ENCODE measurements at regions not wholly inside any gene's neighbourhood (a gene's known extent, or its start where the extent isn't known, plus 50 kb on each side); places are given as distances from the start of the nearest gene placed in this dataset.

GRCh38 chr11:109077291-109077920 lies 344.6 kb upstream of the C11orf87 start:
- Histone ChIP-seq H4K20me1 (ENCODE audit: insufficient read depth) (no peaks in the 10 kb centered on the region), H3K4me3 (replicated peaks in 1 of 2; ENCODE audit: low read depth in 1 of 2, low read length in 2 of 2) (no peak overlapping the region), H3K9me3 (ENCODE audit: control insufficient read depth in 1 of 2, insufficient read depth in 1 of 2, low read depth in 1 of 2, low read length in 2 of 2) (no peaks in the 10 kb centered on the region), H3K27ac (ENCODE audit: low read depth, low read length) (no peak overlapping the region), H2AFZ (ENCODE audit: low read depth, low read length, poor library complexity, severe bottlenecking) (no peak overlapping the region), H3K79me2 (ENCODE audit: insufficient read depth, low read length) (no peaks in the 10 kb centered on the region), H3K9ac (ENCODE audit: low read length) (no peak overlapping the region), H3K36me3 (ENCODE audit: control insufficient read depth in 1 of 2, insufficient read depth in 2 of 2, low read length in 2 of 2) (no peaks in the 10 kb centered on the region), H3K9me2 (ENCODE audit: insufficient read depth) (no peaks in the 10 kb centered on the region), H3K4me2 (ENCODE audit: low read length) (no peak overlapping the region), H3K27me3 (ENCODE audit: insufficient read depth, low read length) (no peaks in the 10 kb centered on the region), H3K4me1 (ENCODE audit: control insufficient read depth in 1 of 2, insufficient read depth in 2 of 2, low read length in 2 of 2) (no peaks in the 10 kb centered on the region)
- no peak for DNase-seq (ENCODE audit: low read depth, low spot score)
- ATAC-seq, result no peak
- RAD21 ChIA-PET (ENCODE audit: low non-redundant PET in 1 of 2, low total read pairs in 2 of 2, uncharacterized antibody in 2 of 2, unreplicated experiment in 2 of 2), result no interaction called here
- CTCF ChIA-PET, result no interaction called here
- POLR2A ChIA-PET, result no interaction called here
- no TSS peak for BruUV-seq (replicated peaks)
- TF ChIP-seq POLR2A (IDR thresholded peaks at IDR 0.05; ENCODE audit: borderline replicate concordance, extremely low read depth, insufficient read depth, insufficient read length) (no peak), EZH2 (IDR thresholded peaks at IDR 0.05) (no peak), SP1 (IDR thresholded peaks at IDR 0.05; ENCODE audit: low read depth) (no peak), EZH2phosphoT487 (IDR thresholded peaks at IDR 0.05; ENCODE audit: borderline replicate concordance) (no peak), ZBTB33 (IDR thresholded peaks at IDR 0.05; ENCODE audit: extremely low read depth, insufficient replicate concordance, low read length) (no peak), POLR2AphosphoS5 (IDR thresholded peaks at IDR 0.05; ENCODE audit: low read depth, low read length) (no peak), FOSL1 (IDR thresholded peaks at IDR 0.05; ENCODE audit: low read depth) (no peak), ZNF274 (IDR thresholded peaks at IDR 0.05; ENCODE audit: low read depth, low read length) (no peak), YY1 (IDR thresholded peaks at IDR 0.05; ENCODE audit: extremely low read depth, insufficient replicate concordance, low read depth, low read length) (no peak), CTCF (IDR thresholded peaks at IDR 0.05 in 2 of 3, conservative IDR thresholded peaks at IDR 0.05 in 1 of 3; ENCODE audit: borderline replicate concordance in 1 of 3, insufficient read depth in 1 of 3, low read depth in 2 of 3, low read length in 2 of 3) (no peak), JUND (IDR thresholded peaks at IDR 0.05) (no peak), ELF1 (IDR thresholded peaks at IDR 0.05; ENCODE audit: borderline replicate concordance, low read depth) (no peak), ATF3 (IDR thresholded peaks at IDR 0.05) (no peak), EGR1 (IDR thresholded peaks at IDR 0.05; ENCODE audit: low read depth) (no peak), RAD21 (IDR thresholded peaks at IDR 0.05; ENCODE audit: low read depth) (no peak), MAX (IDR thresholded peaks at IDR 0.05) (no peak), REST (IDR thresholded peaks at IDR 0.05; ENCODE audit: low read depth) (no peak), ZFX (IDR thresholded peaks at IDR 0.05) (no peak), CBX3 (IDR thresholded peaks at IDR 0.05; ENCODE audit: low read depth) (no peak), SIN3A (IDR thresholded peaks at IDR 0.05; ENCODE audit: low read depth) (no peak)
- intact Hi-C loops (cut with micrococcal nuclease), result no loop called here
